Endodermal cell (in vitro differentiated cells): ENCODE measurements at regions not wholly inside any gene's neighbourhood (a gene's known extent, or its start where the extent isn't known, plus 50 kb on each side); places are given as distances from the start of the nearest gene placed in this dataset.

Source experiments
- DNase-seq: peaks from one replicate; pipeline ENCODE4 v3.0.0-alpha.2; 2017
- H3K27ac ChIP-seq: 2 replicates; pipeline ENCODE4 v1.5.1; 2013; ENCODE audit warnings: mild to moderate bottlenecking, low read depth, low read length, moderate library complexity
- H3K27me3 ChIP-seq: 2 replicates; pipeline ENCODE4 v1.6.1; 2013; ENCODE audit warnings: mild to moderate bottlenecking, low read length, moderate library complexity; ENCODE audit not compliant: insufficient read depth, control insufficient read depth, poor library complexity, severe bottlenecking
- H3K36me3 ChIP-seq: 2 replicates; pipeline ENCODE4 v1.7.0; 2013; ENCODE audit warnings: mild to moderate bottlenecking, low read length, moderate library complexity; ENCODE audit not compliant: control insufficient read depth, insufficient read depth
- H3K4me1 ChIP-seq: one replicate; pipeline ENCODE4 v1.7.0; 2013; ENCODE audit warnings: low read length; ENCODE audit not compliant: control insufficient read depth, insufficient read depth
- H3K4me3 ChIP-seq: 2 replicates; pipeline ENCODE4 v1.5.1; 2013; ENCODE audit warnings: mild to moderate bottlenecking, low read length, moderate library complexity
- H3K9ac ChIP-seq: 2 replicates; pipeline ENCODE4 v1.6.1; 2013; ENCODE audit warnings: mild to moderate bottlenecking, low read length, moderate library complexity; ENCODE audit not compliant: poor library complexity, severe bottlenecking; ENCODE audit errors: extremely low read depth
- H3K9me3 ChIP-seq: 2 replicates; pipeline ENCODE4 v1.6.1; 2013; ENCODE audit warnings: mild to moderate bottlenecking, low read length, moderate library complexity; ENCODE audit not compliant: control insufficient read depth
- H3K27ac Mint-ChIP-seq: 2 replicates; pipeline ENCODE4 v1.8.0; 2020; ENCODE audit warnings: mixed read lengths
- H3K27me3 Mint-ChIP-seq: 2 replicates; pipeline ENCODE4 v1.8.0; 2021; ENCODE audit warnings: mild to moderate bottlenecking, mixed read lengths; ENCODE audit not compliant: insufficient read depth
- H3K36me3 Mint-ChIP-seq: 2 replicates; pipeline ENCODE4 v1.8.0; 2020; ENCODE audit warnings: low read depth, mixed read lengths
- H3K4me1 Mint-ChIP-seq: 2 replicates; pipeline ENCODE4 v1.8.0; 2020; ENCODE audit warnings: mixed read lengths
- H3K4me3 Mint-ChIP-seq: 2 replicates; pipeline ENCODE4 v1.8.0; 2020; ENCODE audit warnings: mild to moderate bottlenecking, moderate library complexity, mixed read lengths
- H3K9me3 Mint-ChIP-seq: 2 replicates; pipeline ENCODE4 v1.8.0; 2020; ENCODE audit warnings: mild to moderate bottlenecking, mixed read lengths
- WGBS, 2 experiments: methylation state at CpG; one replicate each; pipeline versions ENCODE4 v1.1.5 to v1.1.7; 2013; ENCODE audit warnings: missing lambda C conversion rate in 2 of 2, mixed read lengths in 1 of 2; ENCODE audit not compliant: insufficient coverage in 1 of 2, insufficient read length in 1 of 2; 5-methylcytosine and 5-hydroxymethylcytosine counted together
- TF ChIP-seq, protein P1 (sequence below): fragments of 200-600 bp; sonication (generic); conservative IDR thresholded peaks from 2 replicates; pipeline ENCODE4 v1.5.0; 2021; ENCODE audit warnings: antibody characterized with exemption, mild to moderate bottlenecking

DNA sequence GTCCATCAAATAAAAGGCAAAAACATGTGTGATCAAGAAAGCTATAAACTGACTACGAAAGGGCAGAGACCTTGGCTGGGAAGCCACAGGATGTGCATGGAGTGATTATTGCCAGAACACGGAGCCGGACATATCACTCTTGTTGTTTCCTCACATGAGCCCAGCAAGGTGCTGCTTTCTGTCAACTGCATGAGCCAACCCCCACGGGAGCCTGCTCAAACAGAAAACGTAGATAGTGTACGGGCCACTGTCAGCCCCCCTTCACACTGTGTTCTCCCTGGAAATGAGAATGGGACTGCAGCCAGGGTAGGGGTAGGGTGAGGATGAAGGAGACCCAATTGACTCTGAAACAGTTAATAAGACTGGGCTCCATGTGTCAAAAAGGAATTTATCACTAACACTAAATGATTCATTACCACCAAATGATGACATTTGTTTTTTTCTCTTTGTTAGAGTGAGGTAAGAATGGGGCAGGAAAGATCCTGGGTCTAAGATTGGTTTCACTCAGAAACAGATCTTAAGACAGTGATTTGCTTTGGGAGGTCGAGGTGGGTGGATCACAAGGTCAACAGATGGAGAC, 235.8 kb downstream of the MREG start:
- H3K4me1 ChIP-seq = peaks cover 2% of the 10 kb centered on the region
- H3K4me1 Mint-ChIP-seq = peaks cover 44% of the 10 kb centered on the region
- 87 to 91% methylated on average over 6 to 7 of the region's 7 CpGs for WGBS, 2 experiments

DNA sequence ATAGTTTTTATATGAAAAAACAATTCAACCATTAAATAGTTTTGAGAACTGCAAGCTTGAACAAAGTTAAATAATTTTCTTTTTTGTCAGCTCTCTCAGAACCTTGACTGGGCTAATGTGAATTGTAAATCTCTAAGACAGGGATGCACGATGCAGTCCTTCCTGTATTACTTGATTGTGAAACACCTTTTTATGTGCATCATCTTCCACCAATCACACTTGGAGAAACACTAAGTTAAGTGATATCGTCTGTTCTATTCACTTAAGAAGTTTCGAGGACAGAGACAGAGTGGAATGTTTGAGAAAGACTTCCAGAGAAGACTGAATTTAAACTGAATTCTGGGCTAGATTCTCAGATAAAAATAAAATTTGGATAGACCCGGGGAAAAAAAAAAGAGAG, 238.2 kb downstream of the MREG start:
- H3K9ac ChIP-seq = no peak overlapping the region
- WGBS, 2 experiments = 61 to 72% methylated on average over 4 of the region's 4 CpGs
- H3K27me3 ChIP-seq = no peaks in the 10 kb centered on the region
- no peaks in the 10 kb centered on the region for H3K27me3 Mint-ChIP-seq
- TF ChIP-seq, protein P1, sequence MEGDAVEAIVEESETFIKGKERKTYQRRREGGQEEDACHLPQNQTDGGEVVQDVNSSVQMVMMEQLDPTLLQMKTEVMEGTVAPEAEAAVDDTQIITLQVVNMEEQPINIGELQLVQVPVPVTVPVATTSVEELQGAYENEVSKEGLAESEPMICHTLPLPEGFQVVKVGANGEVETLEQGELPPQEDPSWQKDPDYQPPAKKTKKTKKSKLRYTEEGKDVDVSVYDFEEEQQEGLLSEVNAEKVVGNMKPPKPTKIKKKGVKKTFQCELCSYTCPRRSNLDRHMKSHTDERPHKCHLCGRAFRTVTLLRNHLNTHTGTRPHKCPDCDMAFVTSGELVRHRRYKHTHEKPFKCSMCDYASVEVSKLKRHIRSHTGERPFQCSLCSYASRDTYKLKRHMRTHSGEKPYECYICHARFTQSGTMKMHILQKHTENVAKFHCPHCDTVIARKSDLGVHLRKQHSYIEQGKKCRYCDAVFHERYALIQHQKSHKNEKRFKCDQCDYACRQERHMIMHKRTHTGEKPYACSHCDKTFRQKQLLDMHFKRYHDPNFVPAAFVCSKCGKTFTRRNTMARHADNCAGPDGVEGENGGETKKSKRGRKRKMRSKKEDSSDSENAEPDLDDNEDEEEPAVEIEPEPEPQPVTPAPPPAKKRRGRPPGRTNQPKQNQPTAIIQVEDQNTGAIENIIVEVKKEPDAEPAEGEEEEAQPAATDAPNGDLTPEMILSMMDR = no peak
- peaks cover 59% of the 10 kb centered on the region for H3K4me1 Mint-ChIP-seq
- no peak overlapping the region for H3K27ac Mint-ChIP-seq
- H3K27ac ChIP-seq = no peak overlapping the region
- H3K4me1 ChIP-seq = peaks cover 18% of the 10 kb centered on the region
- no peak for DNase-seq
- no peak overlapping the region for H3K4me3 ChIP-seq
- H3K4me3 Mint-ChIP-seq = no peak overlapping the region
- H3K9me3 ChIP-seq = peaks cover 6% of the 10 kb centered on the region
- H3K36me3 Mint-ChIP-seq = peaks cover 2% of the 10 kb centered on the region
- no peaks in the 10 kb centered on the region for H3K36me3 ChIP-seq
- no peaks in the 10 kb centered on the region for H3K9me3 Mint-ChIP-seq

More for the DNA sequence above, 235.8 kb downstream of the MREG start:
- H3K36me3 ChIP-seq = no peaks in the 10 kb centered on the region
- no peaks in the 10 kb centered on the region for H3K27me3 ChIP-seq
- TF ChIP-seq, protein P1 = no peak
- H3K27ac Mint-ChIP-seq = no peak overlapping the region
- H3K9me3 ChIP-seq = no peaks in the 10 kb centered on the region
- no peak for DNase-seq
- H3K4me3 Mint-ChIP-seq = no peak overlapping the region
- no peak overlapping the region for H3K4me3 ChIP-seq
- H3K27me3 Mint-ChIP-seq = no peaks in the 10 kb centered on the region
- no peak overlapping the region for H3K9ac ChIP-seq
- H3K27ac ChIP-seq = no peak overlapping the region
- no peaks in the 10 kb centered on the region for H3K36me3 Mint-ChIP-seq
- H3K9me3 Mint-ChIP-seq = no peaks in the 10 kb centered on the region

DNA sequence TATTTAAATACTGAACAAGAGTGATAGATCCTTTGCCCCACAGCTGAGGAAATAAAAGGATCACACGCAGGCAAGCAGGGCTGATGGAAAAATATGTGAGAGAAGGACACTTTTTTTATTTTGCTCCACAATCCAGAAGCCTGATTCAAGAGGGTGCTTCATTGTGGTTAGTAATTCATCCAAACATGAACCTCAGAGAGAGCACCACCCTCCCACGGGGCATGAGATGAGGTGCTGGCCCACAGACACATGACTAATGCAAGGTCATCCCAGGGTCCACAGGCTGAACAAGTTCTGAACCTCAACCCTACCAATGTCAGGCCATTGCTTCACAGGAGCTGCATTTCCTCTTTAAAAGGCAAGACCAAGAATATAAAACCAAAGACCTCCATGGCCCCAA, 239.6 kb downstream of the MREG start:
- TF ChIP-seq, protein P1 = no peak
- DNase-seq = no peak
- Mint-ChIP-seq H3K4me1 (peaks cover 52% of the 10 kb centered on the region), H3K9me3 (no peaks in the 10 kb centered on the region), H3K4me3 (no peak overlapping the region), H3K27me3 (no peaks in the 10 kb centered on the region), H3K36me3 (peaks cover 2% of the 10 kb centered on the region), H3K27ac (no peak overlapping the region)
- Histone ChIP-seq H3K27ac (no peak overlapping the region), H3K4me3 (no peak overlapping the region), H3K9me3 (peaks cover 19% of the 10 kb centered on the region), H3K36me3 (no peaks in the 10 kb centered on the region), H3K4me1 (peaks cover 18% of the 10 kb centered on the region), H3K9ac (no peak overlapping the region), H3K27me3 (no peaks in the 10 kb centered on the region)
- WGBS, 2 experiments = 93 to 94% methylated on average over 2 of the region's 2 CpGs
